ENCODE measurements at regions not wholly inside any gene's neighbourhood (a gene's known extent, or its start where the extent isn't known, plus 50 kb on each side); places are given as distances from the start of the nearest gene placed in this dataset.
"Not testable (repeated sequence)": the region's sequence is repeated elsewhere in the genome, so short reads cannot be mapped to it uniquely, and the experiment has no call there.

- H3K9me3 ChIP-seq (ENCODE audit: control insufficient read depth, low read depth, low read length); H3K79me2 ChIP-seq (ENCODE audit: control insufficient read depth, insufficient read depth, low read length); H3K4me3 ChIP-seq (ENCODE audit: control insufficient read depth in 2 of 3, extremely low read depth in 1 of 3, insufficient read depth in 2 of 3, low read depth in 1 of 3, low read length in 3 of 3); H3K27ac ChIP-seq (ENCODE audit: control insufficient read depth, insufficient read depth, low read length); H3K4me2 ChIP-seq (ENCODE audit: control insufficient read depth, extremely low read depth, insufficient read depth, low read depth, low read length); H3K27me3 ChIP-seq (ENCODE audit: control insufficient read depth, extremely low read depth, insufficient read depth, low read length); H2AFZ ChIP-seq (ENCODE audit: control insufficient read depth, low read length); FAIRE-seq; H3K9ac ChIP-seq (ENCODE audit: control insufficient read depth, extremely low read depth, insufficient read depth, low read length); dilution Hi-C loops (cut with MboI; ENCODE audit: extremely low pct_ligation_motif_present, low sequenced_read_pairs); H3K4me1 ChIP-seq (ENCODE audit: control insufficient read depth, extremely low read depth, insufficient read depth, low read length); H3K9me1 ChIP-seq (ENCODE audit: control insufficient read depth, extremely low read depth, insufficient read depth, low read length); H3K36me3 ChIP-seq (ENCODE audit: control insufficient read depth in 2 of 2, extremely low read depth in 1 of 2, insufficient read depth in 2 of 2, low read length in 2 of 2); H4K20me1 ChIP-seq (ENCODE audit: control insufficient read depth, extremely low read depth, insufficient read depth, low read length); DNase-seq (ENCODE audit: low read depth, low spot score): not testable (repeated sequence)
Measured at GRCh38 chr16:35170061-35170460, 1710.6 kb downstream of the TP53TG3F start.

- no peak overlapping the region for H3K9ac ChIP-seq (ENCODE audit: control insufficient read depth, extremely low read depth, insufficient read depth, low read length)
- H3K79me2 ChIP-seq (ENCODE audit: control insufficient read depth, insufficient read depth, low read length): no peaks in the 10 kb centered on the region
- H3K9me3 ChIP-seq (ENCODE audit: control insufficient read depth, low read depth, low read length): peaks cover 2% of the 10 kb centered on the region
- H3K4me3 ChIP-seq (ENCODE audit: control insufficient read depth in 2 of 3, extremely low read depth in 1 of 3, insufficient read depth in 2 of 3, low read depth in 1 of 3, low read length in 3 of 3): no peak overlapping the region
- TF ChIP-seq CTCF (optimal IDR thresholded peaks at IDR 0.05 in 1 of 3, IDR thresholded peaks at IDR 0.05 in 1 of 3, conservative IDR thresholded peaks at IDR 0.05 in 1 of 3; ENCODE audit: extremely low read depth in 1 of 3, insufficient read depth in 2 of 3, low read length in 3 of 3) (no peak), EZH2 (IDR thresholded peaks at IDR 0.05; ENCODE audit: low read length) (no peak)
- H3K9me1 ChIP-seq (ENCODE audit: control insufficient read depth, extremely low read depth, insufficient read depth, low read length): no peaks in the 10 kb centered on the region
- no peaks in the 10 kb centered on the region for H4K20me1 ChIP-seq (ENCODE audit: control insufficient read depth, extremely low read depth, insufficient read depth, low read length)
- no peak overlapping the region for H3K27ac ChIP-seq (ENCODE audit: control insufficient read depth, insufficient read depth, low read length)
- no peaks in the 10 kb centered on the region for H3K4me1 ChIP-seq (ENCODE audit: control insufficient read depth, extremely low read depth, insufficient read depth, low read length)
- H3K27me3 ChIP-seq (ENCODE audit: control insufficient read depth, extremely low read depth, insufficient read depth, low read length): no peaks in the 10 kb centered on the region
- no peak overlapping the region for H3K4me2 ChIP-seq (ENCODE audit: control insufficient read depth, extremely low read depth, insufficient read depth, low read depth, low read length)
- H2AFZ ChIP-seq (ENCODE audit: control insufficient read depth, low read length): no peak overlapping the region
- FAIRE-seq (no peak), DNase-seq (ENCODE audit: low read depth, low spot score) (no peak)
- no peaks in the 10 kb centered on the region for H3K36me3 ChIP-seq (ENCODE audit: control insufficient read depth in 2 of 2, extremely low read depth in 1 of 2, insufficient read depth in 2 of 2, low read length in 2 of 2)
- dilution Hi-C loops (cut with MboI; ENCODE audit: extremely low pct_ligation_motif_present, low sequenced_read_pairs): no loop called here
Measured at GRCh38 chr16:35170610-35171009, 1711.2 kb downstream of the TP53TG3F start.

GRCh38 chr16:35171106-35171505 lies 1711.7 kb downstream of the TP53TG3F start:
- Histone ChIP-seq H3K4me1 (ENCODE audit: control insufficient read depth, extremely low read depth, insufficient read depth, low read length) (no peaks in the 10 kb centered on the region), H4K20me1 (ENCODE audit: control insufficient read depth, extremely low read depth, insufficient read depth, low read length) (no peaks in the 10 kb centered on the region), H2AFZ (ENCODE audit: control insufficient read depth, low read length) (no peak overlapping the region), H3K27ac (ENCODE audit: control insufficient read depth, insufficient read depth, low read length) (no peak overlapping the region), H3K36me3 (ENCODE audit: control insufficient read depth in 2 of 2, extremely low read depth in 1 of 2, insufficient read depth in 2 of 2, low read length in 2 of 2) (no peaks in the 10 kb centered on the region), H3K4me3 (ENCODE audit: control insufficient read depth in 2 of 3, extremely low read depth in 1 of 3, insufficient read depth in 2 of 3, low read depth in 1 of 3, low read length in 3 of 3) (no peak overlapping the region), H3K9me1 (ENCODE audit: control insufficient read depth, extremely low read depth, insufficient read depth, low read length) (no peaks in the 10 kb centered on the region), H3K27me3 (ENCODE audit: control insufficient read depth, extremely low read depth, insufficient read depth, low read length) (no peaks in the 10 kb centered on the region), H3K79me2 (ENCODE audit: control insufficient read depth, insufficient read depth, low read length) (no peaks in the 10 kb centered on the region), H3K9me3 (ENCODE audit: control insufficient read depth, low read depth, low read length) (peaks cover 2% of the 10 kb centered on the region), H3K4me2 (ENCODE audit: control insufficient read depth, extremely low read depth, insufficient read depth, low read depth, low read length) (no peak overlapping the region), H3K9ac (ENCODE audit: control insufficient read depth, extremely low read depth, insufficient read depth, low read length) (no peak overlapping the region)
- FAIRE-seq (no peak), DNase-seq (ENCODE audit: low read depth, low spot score) (no peak)
- dilution Hi-C loops (cut with MboI; ENCODE audit: extremely low pct_ligation_motif_present, low sequenced_read_pairs): no loop called here
- no peak for TF ChIP-seq EZH2 (IDR thresholded peaks at IDR 0.05; ENCODE audit: low read length)
- no peak for TF ChIP-seq CTCF (optimal IDR thresholded peaks at IDR 0.05 in 1 of 3, IDR thresholded peaks at IDR 0.05 in 1 of 3, conservative IDR thresholded peaks at IDR 0.05 in 1 of 3; ENCODE audit: extremely low read depth in 1 of 3, insufficient read depth in 2 of 3, low read length in 3 of 3)

All from keratinocyte (primary cell).